Lower leg skin (tissue), 3 donors: ENCODE measurements at regions not wholly inside any gene's neighbourhood (a gene's known extent, or its start where the extent isn't known, plus 50 kb on each side); places are given as distances from the start of the nearest gene placed in this dataset.

Experiments used
- POLR2A ChIP-seq, 2 donors: fragments of 450-650 bp; IDR thresholded peaks; one replicate each; pipeline ENCODE4 v1.6.1; 2016 to 2017; ENCODE audit warnings: antibody characterized with exemption in 2 of 2, mild to moderate bottlenecking in 1 of 2, moderate library complexity in 1 of 2
- TF ChIP-seq, protein P1 (sequence below), 3 donors: fragments of 450-650 bp; IDR thresholded peaks; one replicate each; pipeline ENCODE4 v1.5.1; 2016; ENCODE audit warnings: antibody characterized with exemption in 3 of 3, mild to moderate bottlenecking in 3 of 3, moderate library complexity in 2 of 3

DNA sequence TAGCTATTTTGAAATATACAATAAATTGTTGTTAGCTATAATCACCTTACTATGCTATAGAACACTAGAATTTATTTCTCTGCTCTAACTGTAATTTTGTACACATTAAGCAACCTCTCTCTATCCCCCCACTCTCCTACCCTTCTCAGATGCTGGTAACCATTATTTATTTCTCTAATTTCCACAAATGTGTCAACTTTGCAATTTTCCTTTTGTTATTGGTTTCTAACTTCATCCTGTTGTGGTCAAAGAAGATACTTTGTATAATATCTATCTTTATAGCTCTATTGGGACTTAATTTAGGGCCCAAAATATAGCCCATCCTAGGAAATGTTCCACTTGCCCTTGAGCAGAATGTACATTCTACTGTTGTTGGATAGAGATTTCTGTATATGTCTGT is 229.3 kb downstream of the SATB1 start:
- no peak for TF ChIP-seq POLR2A (IDR thresholded peaks at IDR 0.05)
- TF ChIP-seq, protein P1, sequence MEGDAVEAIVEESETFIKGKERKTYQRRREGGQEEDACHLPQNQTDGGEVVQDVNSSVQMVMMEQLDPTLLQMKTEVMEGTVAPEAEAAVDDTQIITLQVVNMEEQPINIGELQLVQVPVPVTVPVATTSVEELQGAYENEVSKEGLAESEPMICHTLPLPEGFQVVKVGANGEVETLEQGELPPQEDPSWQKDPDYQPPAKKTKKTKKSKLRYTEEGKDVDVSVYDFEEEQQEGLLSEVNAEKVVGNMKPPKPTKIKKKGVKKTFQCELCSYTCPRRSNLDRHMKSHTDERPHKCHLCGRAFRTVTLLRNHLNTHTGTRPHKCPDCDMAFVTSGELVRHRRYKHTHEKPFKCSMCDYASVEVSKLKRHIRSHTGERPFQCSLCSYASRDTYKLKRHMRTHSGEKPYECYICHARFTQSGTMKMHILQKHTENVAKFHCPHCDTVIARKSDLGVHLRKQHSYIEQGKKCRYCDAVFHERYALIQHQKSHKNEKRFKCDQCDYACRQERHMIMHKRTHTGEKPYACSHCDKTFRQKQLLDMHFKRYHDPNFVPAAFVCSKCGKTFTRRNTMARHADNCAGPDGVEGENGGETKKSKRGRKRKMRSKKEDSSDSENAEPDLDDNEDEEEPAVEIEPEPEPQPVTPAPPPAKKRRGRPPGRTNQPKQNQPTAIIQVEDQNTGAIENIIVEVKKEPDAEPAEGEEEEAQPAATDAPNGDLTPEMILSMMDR (IDR thresholded peaks at IDR 0.05) = no peak
